GM06990 (cell line): ENCODE measurements at regions not wholly inside any gene's neighbourhood (a gene's known extent, or its start where the extent isn't known, plus 50 kb on each side); places are given as distances from the start of the nearest gene placed in this dataset.
A peak's percentile ranks its signal among the peaks of the same experiment; 100 is the strongest.

Experiments used
- DNase-seq: peaks from one replicate; pipeline ENCODE4 v3.0.0-alpha.2; 2011; ENCODE audit not compliant: insufficient read length; ENCODE audit errors: extremely low read depth
- H3K27me3 ChIP-seq: replicated peaks from 2 replicates; pipeline ENCODE4 v1.6.0; 2011; ENCODE audit warnings: low read length; ENCODE audit not compliant: control insufficient read depth, insufficient read depth
- H3K36me3 ChIP-seq: 2 replicates; pipeline ENCODE4 v1.5.1; 2011; ENCODE audit warnings: low read length; ENCODE audit not compliant: control insufficient read depth, insufficient read depth
- H3K4me3 ChIP-seq: replicated peaks from 2 replicates; pipeline ENCODE4 v1.5.1; 2011; ENCODE audit warnings: low read depth, mild to moderate bottlenecking, control low read depth, low read length
- TF ChIP-seq, protein P1 (sequence below): IDR thresholded peaks from 2 replicates; pipeline ENCODE4 v1.5.1; 2011; ENCODE audit warnings: low read length, control low read depth, mild to moderate bottlenecking, inconsistent platforms; ENCODE audit not compliant: insufficient read depth, poor library complexity, severe bottlenecking

- TF ChIP-seq, protein P1, sequence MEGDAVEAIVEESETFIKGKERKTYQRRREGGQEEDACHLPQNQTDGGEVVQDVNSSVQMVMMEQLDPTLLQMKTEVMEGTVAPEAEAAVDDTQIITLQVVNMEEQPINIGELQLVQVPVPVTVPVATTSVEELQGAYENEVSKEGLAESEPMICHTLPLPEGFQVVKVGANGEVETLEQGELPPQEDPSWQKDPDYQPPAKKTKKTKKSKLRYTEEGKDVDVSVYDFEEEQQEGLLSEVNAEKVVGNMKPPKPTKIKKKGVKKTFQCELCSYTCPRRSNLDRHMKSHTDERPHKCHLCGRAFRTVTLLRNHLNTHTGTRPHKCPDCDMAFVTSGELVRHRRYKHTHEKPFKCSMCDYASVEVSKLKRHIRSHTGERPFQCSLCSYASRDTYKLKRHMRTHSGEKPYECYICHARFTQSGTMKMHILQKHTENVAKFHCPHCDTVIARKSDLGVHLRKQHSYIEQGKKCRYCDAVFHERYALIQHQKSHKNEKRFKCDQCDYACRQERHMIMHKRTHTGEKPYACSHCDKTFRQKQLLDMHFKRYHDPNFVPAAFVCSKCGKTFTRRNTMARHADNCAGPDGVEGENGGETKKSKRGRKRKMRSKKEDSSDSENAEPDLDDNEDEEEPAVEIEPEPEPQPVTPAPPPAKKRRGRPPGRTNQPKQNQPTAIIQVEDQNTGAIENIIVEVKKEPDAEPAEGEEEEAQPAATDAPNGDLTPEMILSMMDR = no peak
- H3K4me3 ChIP-seq = no peak overlapping the region
- no peaks in the 10 kb centered on the region for H3K27me3 ChIP-seq
- no peak for DNase-seq
- no peaks in the 10 kb centered on the region for H3K36me3 ChIP-seq
Measured at GRCh38 chr20:40255365-40255764, 433.7 kb downstream of the MAFB start.

DNA sequence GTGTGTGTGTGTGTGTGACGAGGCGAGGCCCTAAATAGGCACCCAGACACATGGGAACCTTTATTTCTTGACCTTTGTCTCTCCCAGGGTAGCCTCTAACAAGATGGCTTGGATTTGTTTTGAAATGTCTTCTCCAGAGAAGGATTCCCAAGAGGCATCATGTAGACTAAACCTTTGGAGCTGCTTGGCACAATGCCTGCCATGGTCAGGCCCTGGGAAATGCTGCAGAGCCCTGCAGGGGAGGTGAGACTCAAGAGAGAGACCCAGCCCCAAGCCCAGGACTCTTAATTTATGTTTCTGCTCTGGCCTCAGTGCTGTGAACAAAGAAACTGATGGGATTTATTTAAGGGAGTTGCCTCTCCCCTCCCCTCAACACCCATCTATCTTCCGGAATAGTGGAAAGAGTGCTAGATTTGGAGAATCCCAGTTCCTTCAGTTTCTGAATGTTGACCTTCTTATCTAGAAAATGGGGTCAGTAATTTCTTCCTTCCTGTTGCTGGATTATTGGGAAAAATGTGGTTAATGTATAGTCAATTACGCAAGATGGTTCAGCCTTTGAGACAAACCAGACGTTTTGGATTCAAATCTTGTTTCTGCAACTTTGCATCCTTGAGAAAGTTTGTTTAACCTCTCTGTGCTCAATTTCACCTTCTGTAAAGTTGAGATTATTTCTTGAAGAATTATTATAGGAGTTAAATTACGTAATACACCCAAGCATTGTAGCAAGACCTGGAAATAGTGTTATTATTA, 434.8 kb downstream of the MAFB start:
- TF ChIP-seq, protein P1 = no peak
- Histone ChIP-seq H3K36me3 (no peaks in the 10 kb centered on the region), H3K4me3 (no peak overlapping the region), H3K27me3 (no peaks in the 10 kb centered on the region)
- no peak for DNase-seq

GRCh38 chr20:40251284-40251932, 437.6 kb downstream of the MAFB start:
- H3K4me3 ChIP-seq = no peak overlapping the region
- H3K27me3 ChIP-seq = no peaks in the 10 kb centered on the region
- H3K36me3 ChIP-seq = no peaks in the 10 kb centered on the region
- TF ChIP-seq, protein P1 = peak; percentile 78
- DNase-seq = no peak

DNA sequence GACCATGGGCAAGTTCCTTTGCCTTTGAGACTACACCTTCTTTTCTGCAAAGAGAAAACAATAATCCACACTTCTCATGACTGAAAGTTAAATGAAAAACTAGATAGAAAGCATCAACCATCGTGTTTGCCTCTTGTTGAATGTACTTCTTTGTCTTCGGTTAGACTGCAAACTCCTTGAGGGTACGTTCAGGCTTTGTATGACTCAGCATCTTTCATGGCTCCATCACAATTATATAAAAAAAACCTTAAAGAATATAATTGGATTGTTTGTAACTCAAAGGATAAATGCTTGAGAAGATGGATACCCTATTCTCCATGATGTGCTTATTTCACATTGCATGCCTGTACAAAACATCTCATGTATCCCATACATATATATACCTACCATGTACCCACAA, 439.2 kb downstream of the MAFB start:
- TF ChIP-seq, protein P1 = no peak

DNA sequence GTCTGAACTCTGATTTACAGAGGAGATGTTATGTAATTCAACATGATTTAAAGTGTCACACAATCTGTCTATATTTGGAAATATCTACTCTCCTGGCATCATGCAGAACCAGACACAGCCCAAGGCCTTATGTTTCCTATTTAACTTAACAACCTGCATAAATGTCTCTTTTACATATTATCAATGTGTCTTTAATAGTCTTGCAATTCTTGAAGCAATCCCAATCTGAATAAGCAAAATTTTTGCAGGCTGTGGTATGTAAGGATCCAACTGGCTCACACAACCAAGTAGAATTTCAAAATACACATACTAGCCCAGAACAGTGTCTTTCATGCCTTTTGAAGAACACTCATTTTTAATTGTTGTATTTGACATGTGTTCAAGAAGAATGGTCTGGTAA, 443.2 kb downstream of the MAFB start:
- H3K27me3 ChIP-seq = no peaks in the 10 kb centered on the region; the same call in 1 of the 2 replicates
- TF ChIP-seq, protein P1 = no peak

More for the DNA sequence above, 439.2 kb downstream of the MAFB start:
- DNase-seq = no peak
- Histone ChIP-seq H3K4me3 (no peak overlapping the region), H3K36me3 (no peaks in the 10 kb centered on the region), H3K27me3 (no peaks in the 10 kb centered on the region)

More for the DNA sequence above, 443.2 kb downstream of the MAFB start:
- DNase-seq = no peak
- H3K4me3 ChIP-seq = no peak overlapping the region
- no peaks in the 10 kb centered on the region for H3K36me3 ChIP-seq
